Progenitor cell of endocrine pancreas (in vitro differentiated cells): ENCODE measurements at regions not wholly inside any gene's neighbourhood (a gene's known extent, or its start where the extent isn't known, plus 50 kb on each side); places are given as distances from the start of the nearest gene placed in this dataset.
"Not testable (repeated sequence)": the region's sequence is repeated elsewhere in the genome, so short reads cannot be mapped to it uniquely, and the experiment has no call there.

Experiments
- DNase-seq: peaks from one replicate; pipeline ENCODE4 v3.0.0; 2021; ENCODE audit warnings: low spot score; ENCODE audit not compliant: unreplicated experiment
- H3K27ac Mint-ChIP-seq: 2 replicates; pipeline ENCODE4 v1.8.0; 2021; ENCODE audit warnings: mild to moderate bottlenecking, moderate library complexity, mixed read lengths
- H3K27me3 Mint-ChIP-seq: 2 replicates; pipeline ENCODE4 v1.8.0; 2021; ENCODE audit warnings: mixed read lengths
- H3K36me3 Mint-ChIP-seq: 2 replicates; pipeline ENCODE4 v1.8.0; 2022; ENCODE audit warnings: mixed read lengths; ENCODE audit not compliant: insufficient read depth
- H3K4me1 Mint-ChIP-seq: 2 replicates; pipeline ENCODE4 v1.8.0; 2021; ENCODE audit warnings: low read depth, mixed read lengths
- H3K4me3 Mint-ChIP-seq: 2 replicates; pipeline ENCODE4 v1.8.0; 2021; ENCODE audit warnings: low read depth, mild to moderate bottlenecking, moderate library complexity, mixed read lengths
- H3K9me3 Mint-ChIP-seq: 2 replicates; pipeline ENCODE4 v1.8.0; 2021; ENCODE audit warnings: low read depth, mixed read lengths

- H3K36me3 Mint-ChIP-seq, H3K4me1 Mint-ChIP-seq, H3K27ac Mint-ChIP-seq, DNase-seq, H3K27me3 Mint-ChIP-seq, H3K4me3 Mint-ChIP-seq: not testable (repeated sequence)
- peaks cover 17% of the 10 kb centered on the region for H3K9me3 Mint-ChIP-seq
Measured at GRCh38 chr4:49161111-49161541, 175.1 kb downstream of the CWH43 start.

GRCh38 chr4:49164916-49165315 is 178.8 kb downstream of the CWH43 start:
- H3K9me3 Mint-ChIP-seq, H3K4me3 Mint-ChIP-seq, H3K4me1 Mint-ChIP-seq, H3K27me3 Mint-ChIP-seq, H3K27ac Mint-ChIP-seq, DNase-seq, H3K36me3 Mint-ChIP-seq: not testable (repeated sequence)

- not testable (repeated sequence) for H3K27ac Mint-ChIP-seq, H3K9me3 Mint-ChIP-seq, H3K36me3 Mint-ChIP-seq, H3K4me1 Mint-ChIP-seq, H3K27me3 Mint-ChIP-seq, DNase-seq, H3K4me3 Mint-ChIP-seq
Measured at GRCh38 chr4:49177847-49178246, 191.8 kb downstream of the CWH43 start.

DNA sequence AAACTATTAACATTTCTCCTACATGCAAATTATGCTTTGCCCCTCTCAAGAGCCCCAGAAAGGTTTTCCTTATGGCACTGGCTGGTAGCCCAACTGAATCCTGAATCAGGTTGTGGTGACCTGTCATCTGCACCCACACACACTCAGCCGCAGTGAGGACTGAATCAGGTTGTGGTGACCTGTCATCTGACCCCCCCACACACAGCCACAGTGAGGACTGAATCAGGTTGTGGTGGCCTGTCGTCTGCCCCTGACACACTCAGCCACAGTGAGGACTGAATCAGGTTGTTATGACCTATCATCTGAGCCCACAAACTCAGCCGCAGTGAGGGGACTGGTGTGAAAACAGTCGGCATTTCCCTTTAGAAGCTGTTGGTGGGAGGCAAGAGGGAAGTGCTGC is 195.0 kb downstream of the CWH43 start:
- not testable (repeated sequence) for H3K27ac Mint-ChIP-seq, H3K4me1 Mint-ChIP-seq, H3K36me3 Mint-ChIP-seq, H3K4me3 Mint-ChIP-seq, H3K9me3 Mint-ChIP-seq, H3K27me3 Mint-ChIP-seq, DNase-seq

DNA sequence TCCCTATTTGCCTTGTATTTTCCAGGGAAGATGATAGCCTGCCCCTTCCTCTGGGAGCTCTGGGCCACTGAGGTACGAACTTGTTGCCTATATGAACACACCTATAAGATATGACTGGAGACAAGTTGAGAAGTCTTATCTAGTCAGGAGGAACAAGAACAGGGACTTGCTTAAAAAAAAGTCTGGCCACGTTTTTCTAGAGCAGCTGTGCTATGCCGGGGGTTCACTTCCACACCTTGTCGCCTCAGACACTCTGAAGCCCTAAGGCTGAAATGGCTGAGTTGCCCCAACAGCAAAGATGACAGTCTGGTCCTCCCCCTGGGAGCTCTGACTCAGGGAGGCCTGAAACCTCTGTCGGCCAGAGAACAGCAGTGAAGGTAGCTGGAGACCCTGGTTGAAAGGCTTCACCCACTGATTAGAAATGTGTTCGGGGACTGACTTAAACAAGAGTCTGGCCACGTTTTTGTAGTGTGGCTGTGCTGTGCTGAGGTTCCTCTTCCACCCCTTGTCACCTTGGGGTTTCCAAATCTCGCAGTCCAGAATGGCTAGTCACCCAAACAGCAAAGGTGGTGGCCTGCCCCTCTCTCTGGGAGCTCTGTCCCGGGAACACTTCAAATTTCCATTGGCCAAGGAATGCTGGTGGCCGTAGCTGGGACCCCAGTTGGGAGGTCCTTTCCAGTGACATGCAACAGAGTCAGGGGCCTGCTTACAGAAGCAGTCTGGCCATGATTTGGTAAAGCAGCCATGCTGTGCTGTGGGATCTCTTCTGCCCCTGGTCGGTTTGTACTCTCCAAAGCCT is 225.5 kb downstream of the CWH43 start:
- not testable (repeated sequence) for H3K4me3 Mint-ChIP-seq, DNase-seq, H3K36me3 Mint-ChIP-seq, H3K4me1 Mint-ChIP-seq, H3K27me3 Mint-ChIP-seq, H3K27ac Mint-ChIP-seq
- peaks cover 50% of the 10 kb centered on the region for H3K9me3 Mint-ChIP-seq

GRCh38 chr4:49213250-49213649 is 227.2 kb downstream of the CWH43 start:
- not testable (repeated sequence) for H3K4me3 Mint-ChIP-seq, DNase-seq, H3K4me1 Mint-ChIP-seq, H3K27ac Mint-ChIP-seq, H3K36me3 Mint-ChIP-seq, H3K27me3 Mint-ChIP-seq
- H3K9me3 Mint-ChIP-seq, result peaks cover 62% of the 10 kb centered on the region

GRCh38 chr4:49213750-49214149 is 227.7 kb downstream of the CWH43 start:
- not testable (repeated sequence) for DNase-seq, H3K27ac Mint-ChIP-seq, H3K4me3 Mint-ChIP-seq

DNA sequence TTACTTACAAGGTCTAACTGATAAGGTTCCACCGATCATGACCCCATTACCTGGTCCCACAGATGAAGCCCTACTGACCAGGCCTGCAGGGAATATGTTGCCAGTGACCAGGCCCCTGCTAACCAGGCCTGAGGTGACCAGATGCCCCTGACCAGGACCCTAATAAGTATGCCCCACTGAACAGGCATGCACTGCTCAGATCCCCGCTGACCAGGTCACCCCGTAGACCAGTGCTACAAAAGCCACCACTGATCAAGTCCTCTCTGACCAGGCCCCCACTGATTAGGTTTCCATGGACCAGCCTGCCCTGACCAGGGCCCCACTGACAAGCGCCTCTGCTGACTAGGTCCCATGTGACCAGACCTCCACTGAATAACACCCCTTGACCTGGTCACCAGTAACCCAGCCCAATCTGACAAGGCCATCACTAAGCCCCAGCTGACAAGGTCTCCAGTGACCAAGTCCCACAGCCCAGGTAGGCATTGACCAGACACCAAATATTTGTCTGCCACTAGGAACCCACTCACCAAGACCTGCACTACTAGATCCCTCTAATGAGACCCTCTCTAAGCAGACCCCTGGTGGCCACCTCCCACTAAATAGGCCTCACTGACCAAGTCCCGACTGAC is 228.5 kb downstream of the CWH43 start:
- not testable (repeated sequence) for H3K27me3 Mint-ChIP-seq, DNase-seq, H3K4me3 Mint-ChIP-seq, H3K36me3 Mint-ChIP-seq, H3K4me1 Mint-ChIP-seq, H3K27ac Mint-ChIP-seq
- H3K9me3 Mint-ChIP-seq, result peaks cover 66% of the 10 kb centered on the region

More at GRCh38 chr4:49213750-49214149, 227.7 kb downstream of the CWH43 start:
- H3K36me3 Mint-ChIP-seq, H3K27me3 Mint-ChIP-seq, H3K4me1 Mint-ChIP-seq: not testable (repeated sequence)
- peaks cover 62% of the 10 kb centered on the region for H3K9me3 Mint-ChIP-seq

GRCh38 chr4:49215082-49215479 is 229.0 kb downstream of the CWH43 start:
- H3K4me3 Mint-ChIP-seq, H3K4me1 Mint-ChIP-seq, H3K27ac Mint-ChIP-seq, DNase-seq, H3K27me3 Mint-ChIP-seq, H3K36me3 Mint-ChIP-seq: not testable (repeated sequence)
- peaks cover 67% of the 10 kb centered on the region for H3K9me3 Mint-ChIP-seq

GRCh38 chr4:49216606-49217005 is 230.5 kb downstream of the CWH43 start:
- not testable (repeated sequence) for H3K27me3 Mint-ChIP-seq, DNase-seq, H3K4me1 Mint-ChIP-seq, H3K27ac Mint-ChIP-seq, H3K4me3 Mint-ChIP-seq
- Mint-ChIP-seq H3K9me3 (peaks cover 79% of the 10 kb centered on the region), H3K36me3 (peaks cover 10% of the 10 kb centered on the region)
